Spleen (tissue), 11 donors: ENCODE measurements at regions not wholly inside any gene's neighbourhood (a gene's known extent, or its start where the extent isn't known, plus 50 kb on each side); places are given as distances from the start of the nearest gene placed in this dataset.

Source experiments
- DNase-seq: peaks from one replicate; pipeline ENCODE4 v3.0.0-alpha.2; 2020
- H3K27ac ChIP-seq, 8 donors: fragments of 200-600 bp; sonication (generic) in 7 of 8; 1 replicate in 4 of 8; 2 replicates in 4 of 8; pipeline versions ENCODE4 v1.5.0 to v1.8.0; 2016 to 2021; ENCODE audit warnings: inconsistent platforms in 4 of 8, mild to moderate bottlenecking in 4 of 8, moderate library complexity in 1 of 8
- H3K27me3 ChIP-seq, 7 donors: fragments of 200-600 bp; sonication (generic) in 6 of 7; replicated peaks in 1 of 7; 1 replicate in 4 of 7; 2 replicates in 3 of 7; pipeline versions ENCODE4 v1.5.0 to v1.8.0; 2016 to 2021; ENCODE audit warnings: inconsistent platforms in 3 of 7, mild to moderate bottlenecking in 1 of 7
- H3K36me3 ChIP-seq, 6 donors: fragments of 200-600 bp; sonication (generic) in 5 of 6; 1 replicate in 4 of 6; 2 replicates in 2 of 6; pipeline versions ENCODE4 v1.5.0 to v1.8.0; 2016 to 2021; ENCODE audit warnings: inconsistent platforms in 2 of 6
- H3K4me1 ChIP-seq, 6 donors: fragments of 200-600 bp; sonication (generic) in 5 of 6; 1 replicate in 3 of 6; 2 replicates in 3 of 6; pipeline versions ENCODE4 v1.5.0 to v1.8.0; 2016 to 2021; ENCODE audit warnings: inconsistent platforms in 3 of 6
- H3K4me3 ChIP-seq, 8 donors: fragments of 200-600 bp; sonication (generic) in 7 of 8; 1 replicate in 4 of 8; 2 replicates in 4 of 8; pipeline versions ENCODE4 v1.5.0 to v1.8.0; 2016 to 2021; ENCODE audit warnings: inconsistent platforms in 4 of 8, mild to moderate bottlenecking in 4 of 8, moderate library complexity in 2 of 8
- H3K9me3 ChIP-seq, 8 donors: fragments of 200-600 bp; sonication (generic) in 7 of 8; 1 replicate in 4 of 8; 2 replicates in 4 of 8; pipeline versions ENCODE4 v1.5.0 to v1.8.0; 2016 to 2021; ENCODE audit warnings: inconsistent platforms in 4 of 8
- POLR2A ChIP-seq, 3 donors: fragments of 450-650 bp; IDR thresholded peaks; one replicate each; pipeline ENCODE4 v1.5.1; 2017; ENCODE audit warnings: antibody characterized with exemption in 3 of 3, mild to moderate bottlenecking in 1 of 3
- POLR2AphosphoS5 ChIP-seq, 3 donors: sonication (generic); formaldehyde crosslinking; IDR thresholded peaks; one replicate each; pipeline ENCODE4 v1.5.1; 2017; ENCODE audit warnings: antibody characterized with exemption in 3 of 3
- WGBS, 5 donors: extraction: QIAGEN DNeasy Blood & Tissue Kit in 3 of 5; methylation state at CpG; one replicate each; pipeline versions ENCODE4 v1.1.5 to v1.1.7; 2013 to 2018; 5-methylcytosine and 5-hydroxymethylcytosine counted together
- intact Hi-C: fragments of 100-400 bp; cut with DNase I; formaldehyde crosslinking; loops from one replicate; pipeline ENCODE4 v1.15.0; 2023; ENCODE audit warnings: low total_unique reads
- TF ChIP-seq, protein P1 (sequence below), 11 experiments: fragments of 200-600 bp in 7 of 11; fragments of 450-650 bp in 4 of 11; sonication (generic) in 4 of 11; IDR thresholded peaks in 8 of 11; conservative IDR thresholded peaks in 3 of 11; 1 replicate in 7 of 11; 2 replicates in 4 of 11; pipeline versions ENCODE4 v1.4.0 to v1.8.0; 2016 to 2021; ENCODE audit warnings: antibody characterized with exemption in 11 of 11, inconsistent platforms in 4 of 11, mild to moderate bottlenecking in 1 of 11
- donor health status: healthy with polysubstance abuse.
- donor health status: DM: no; HTN: no; CAD: no; lungs with moderate emphysema.
- donor health status: DM: no; HTN: no; CAD: no.
- donor health status: Bipolar disorder and iron deficiency.
- donor health status: healthy.
- donor health status: DM: no; HTN: no; CAD: no.
- donor health status: DM: yes; HTN: yes; CAD: no.

DNA sequence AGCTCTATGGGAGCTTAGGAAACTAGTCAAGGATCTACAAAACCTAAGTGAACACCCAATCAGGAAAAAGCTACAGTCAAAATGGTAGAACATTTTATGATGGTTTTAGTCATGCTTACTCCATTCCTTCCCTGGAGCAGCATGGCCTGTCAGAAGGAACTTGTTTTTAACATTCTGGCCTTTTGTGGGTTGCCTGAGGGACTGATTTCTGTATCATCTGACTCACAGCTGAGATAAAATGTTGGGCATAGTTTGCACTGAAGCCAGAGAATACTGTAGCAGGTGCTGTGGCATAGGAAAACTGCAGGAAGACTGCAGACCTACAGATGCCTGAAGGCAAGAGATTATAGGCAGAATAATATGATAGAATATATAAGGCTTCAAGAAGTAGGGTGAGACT is 719.6 kb upstream of the GRAMD2B start:
- H3K27ac ChIP-seq = no peak overlapping the region
- intact Hi-C loops = no loop called here
- no peaks in the 10 kb centered on the region for H3K27me3 ChIP-seq
- H3K36me3 ChIP-seq = no peaks in the 10 kb centered on the region
- no peak for DNase-seq
- peaks cover 3 to 33% (median 25%) of the 10 kb centered on the region in 8 donors for H3K9me3 ChIP-seq
- TF ChIP-seq POLR2A (IDR thresholded peaks at IDR 0.05) (no peak), POLR2AphosphoS5 (IDR thresholded peaks at IDR 0.05) (no peak)
- TF ChIP-seq, protein P1, sequence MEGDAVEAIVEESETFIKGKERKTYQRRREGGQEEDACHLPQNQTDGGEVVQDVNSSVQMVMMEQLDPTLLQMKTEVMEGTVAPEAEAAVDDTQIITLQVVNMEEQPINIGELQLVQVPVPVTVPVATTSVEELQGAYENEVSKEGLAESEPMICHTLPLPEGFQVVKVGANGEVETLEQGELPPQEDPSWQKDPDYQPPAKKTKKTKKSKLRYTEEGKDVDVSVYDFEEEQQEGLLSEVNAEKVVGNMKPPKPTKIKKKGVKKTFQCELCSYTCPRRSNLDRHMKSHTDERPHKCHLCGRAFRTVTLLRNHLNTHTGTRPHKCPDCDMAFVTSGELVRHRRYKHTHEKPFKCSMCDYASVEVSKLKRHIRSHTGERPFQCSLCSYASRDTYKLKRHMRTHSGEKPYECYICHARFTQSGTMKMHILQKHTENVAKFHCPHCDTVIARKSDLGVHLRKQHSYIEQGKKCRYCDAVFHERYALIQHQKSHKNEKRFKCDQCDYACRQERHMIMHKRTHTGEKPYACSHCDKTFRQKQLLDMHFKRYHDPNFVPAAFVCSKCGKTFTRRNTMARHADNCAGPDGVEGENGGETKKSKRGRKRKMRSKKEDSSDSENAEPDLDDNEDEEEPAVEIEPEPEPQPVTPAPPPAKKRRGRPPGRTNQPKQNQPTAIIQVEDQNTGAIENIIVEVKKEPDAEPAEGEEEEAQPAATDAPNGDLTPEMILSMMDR (IDR thresholded peaks at IDR 0.05 in 8 of 11, conservative IDR thresholded peaks at IDR 0.05 in 3 of 11) = no peak
- H3K4me3 ChIP-seq = no peak overlapping the region
- no peaks in the 10 kb centered on the region for H3K4me1 ChIP-seq

DNA sequence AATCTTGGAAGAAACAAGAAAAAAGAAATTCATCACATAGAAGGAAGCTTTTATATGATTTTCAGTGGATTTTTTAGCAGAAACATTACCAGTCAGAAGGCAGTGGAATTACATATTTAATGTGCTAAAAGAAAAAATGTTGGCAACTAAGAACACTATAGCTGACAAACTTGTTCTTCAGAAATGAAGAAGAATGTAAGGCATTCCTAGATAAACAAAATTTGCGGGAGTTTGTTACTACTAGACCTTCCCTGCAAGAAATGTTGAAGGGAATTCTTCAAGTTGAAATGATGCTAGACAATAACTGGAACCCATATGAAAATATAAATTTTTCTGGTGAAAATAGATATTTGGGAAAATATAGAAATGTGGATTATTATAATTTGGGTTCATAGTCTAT is 718.3 kb upstream of the GRAMD2B start:
- Histone ChIP-seq H3K4me3 (no peak overlapping the region), H3K36me3 (no peaks in the 10 kb centered on the region), H3K27ac (no peak overlapping the region), H3K4me1 (no peaks in the 10 kb centered on the region), H3K27me3 (no peaks in the 10 kb centered on the region), H3K9me3 (peaks cover 3 to 33% (median 25%) of the 10 kb centered on the region in 8 donors)
- TF ChIP-seq POLR2AphosphoS5 (IDR thresholded peaks at IDR 0.05) (no peak), POLR2A (IDR thresholded peaks at IDR 0.05) (no peak)
- TF ChIP-seq, protein P1 (IDR thresholded peaks at IDR 0.05 in 8 of 11, conservative IDR thresholded peaks at IDR 0.05 in 3 of 11) = no peak
- 45 to 96% (median 90%) methylated on average over 1 of the region's 1 CpG for WGBS, 5 donors
- no peak for DNase-seq
- intact Hi-C loops = no loop called here

DNA sequence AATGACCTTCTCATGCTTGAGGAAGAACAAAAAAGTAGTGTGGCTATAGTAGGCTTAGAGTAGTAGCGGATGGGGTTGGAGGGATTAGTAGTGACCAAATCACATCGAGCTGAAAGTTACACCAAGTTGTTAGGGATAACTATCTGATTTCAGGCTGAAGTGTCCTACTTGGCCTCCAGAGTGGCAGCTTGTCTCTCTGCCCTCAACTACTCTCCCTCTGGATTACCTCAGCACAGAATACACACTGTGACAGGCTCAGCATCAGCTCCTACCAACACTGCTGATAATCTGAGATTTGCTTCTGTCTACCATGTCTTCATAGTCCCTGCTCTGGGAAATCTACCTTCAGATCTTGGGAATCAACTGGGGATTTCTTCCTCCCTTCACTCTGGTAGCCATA is 714.6 kb upstream of the GRAMD2B start:
- no peak for DNase-seq
- Histone ChIP-seq H3K27me3 (no peaks in the 10 kb centered on the region), H3K4me3 (no peak overlapping the region), H3K27ac (no peak overlapping the region), H3K9me3 (peaks cover 3 to 27% (median 22%) of the 10 kb centered on the region in 8 donors), H3K4me1 (no peaks in the 10 kb centered on the region), H3K36me3 (no peaks in the 10 kb centered on the region)
- no peak for TF ChIP-seq POLR2AphosphoS5 (IDR thresholded peaks at IDR 0.05)
- TF ChIP-seq, protein P1 (IDR thresholded peaks at IDR 0.05 in 8 of 11, conservative IDR thresholded peaks at IDR 0.05 in 3 of 11) = no peak
- no peak for TF ChIP-seq POLR2A (IDR thresholded peaks at IDR 0.05)
- intact Hi-C loops = no loop called here
- 71 to 89% (median 82%) methylated on average over 2 of the region's 2 CpGs for WGBS, 5 donors

DNA sequence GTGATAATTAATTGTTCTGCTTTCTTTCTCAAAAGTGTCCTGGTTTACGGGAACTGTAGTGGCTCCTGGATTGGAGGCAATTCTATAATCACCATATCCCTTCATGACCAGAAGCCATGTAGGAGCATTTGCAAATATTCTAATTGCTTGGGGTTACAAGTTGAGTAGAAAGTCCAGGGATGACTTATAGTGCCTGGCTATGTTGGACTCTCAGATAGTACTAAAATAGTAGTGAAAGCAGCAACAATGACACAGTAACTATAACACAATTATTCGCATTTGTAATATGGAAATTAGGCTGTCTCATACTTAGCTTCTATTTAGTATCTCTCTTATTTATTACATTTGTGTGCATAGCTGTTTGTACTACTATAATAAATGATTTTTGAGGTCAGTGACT is 712.5 kb upstream of the GRAMD2B start:
- no peaks in the 10 kb centered on the region for H3K4me1 ChIP-seq
- intact Hi-C loops = no loop called here
- H3K27me3 ChIP-seq = no peaks in the 10 kb centered on the region
- DNase-seq = no peak
- H3K36me3 ChIP-seq = no peaks in the 10 kb centered on the region
- TF ChIP-seq, protein P1 (IDR thresholded peaks at IDR 0.05 in 8 of 11, conservative IDR thresholded peaks at IDR 0.05 in 3 of 11) = no peak
- no peak for TF ChIP-seq POLR2AphosphoS5 (IDR thresholded peaks at IDR 0.05)
- TF ChIP-seq POLR2A (IDR thresholded peaks at IDR 0.05) = no peak
- 93 to 100% (median 96%) methylated on average over 2 of the region's 2 CpGs for WGBS, 5 donors
- H3K9me3 ChIP-seq = peaks cover 0 to 5% (median 1%) of the 10 kb centered on the region in 8 donors
- H3K27ac ChIP-seq = no peak overlapping the region
- no peak overlapping the region for H3K4me3 ChIP-seq
